SK-N-SH (cell line): ENCODE measurements at regions not wholly inside any gene's neighbourhood (a gene's known extent, or its start where the extent isn't known, plus 50 kb on each side); places are given as distances from the start of the nearest gene placed in this dataset.

Experiments
- CTCF ChIA-PET: fragments of 300-600, 350-600 bp; formaldehyde crosslinking; extraction: SDS; loops from one replicate; lab custom pipeline; 2021; lab: Yijun Ruan, JAX
- POLR2A ChIA-PET: fragments of 350-600 bp; sonication (Branson Sonifier 250); formaldehyde crosslinking; extraction: SDS; loops from one replicate; lab custom pipeline; 2020; ENCODE audit warnings: antibody characterized with exemption, inconsistent platforms; lab: Yijun Ruan, JAX
- DNase-seq: peaks from one replicate; pipeline ENCODE4 v3.0.0; 2012
- H2AFZ ChIP-seq: fragments of 200-600 bp; sonication (generic); 2 replicates; pipeline ENCODE4 v1.8.1; 2016; ENCODE audit warnings: antibody characterized with exemption, mild to moderate bottlenecking, low read depth
- H3F3A ChIP-seq: fragments of 200-600 bp; sonication (generic); replicated peaks from 2 replicates; pipeline ENCODE3; 2016; ENCODE audit warnings: antibody characterized with exemption, mild to moderate bottlenecking; ENCODE audit not compliant: insufficient read depth
- H3K27ac ChIP-seq, 2 experiments: fragments of 200-500 bp in 1 of 2; fragments of 200-600 bp in 1 of 2; sonication (Bioruptor generic) in 1 of 2; sonication (generic), shearing (Covaris generic) in 1 of 2; 2 replicates each; pipeline versions ENCODE4 v1.5.1 to v1.6.1; 2014 to 2016; ENCODE audit warnings: low read depth in 2 of 2, inconsistent platforms in 1 of 2, low read length in 1 of 2, mild to moderate bottlenecking in 1 of 2, mixed read lengths in 1 of 2
- H3K27me3 ChIP-seq: fragments of 200-600 bp; sonication (generic), shearing (Covaris generic); 2 replicates; pipeline ENCODE4 v1.6.1; 2016; ENCODE audit warnings: mixed run types; ENCODE audit not compliant: insufficient read depth
- H3K36me3 ChIP-seq, 2 experiments: fragments of 200-500 bp in 1 of 2; fragments of 200-600 bp in 1 of 2; sonication (Bioruptor generic) in 1 of 2; sonication (generic) in 1 of 2; replicated peaks in 1 of 2; 2 replicates each; pipeline versions ENCODE3 to v1.5.1; 2014 to 2016; ENCODE audit warnings: low read length in 1 of 2, mild to moderate bottlenecking in 1 of 2; ENCODE audit not compliant: insufficient read depth in 2 of 2, control insufficient read depth in 1 of 2
- H3K4me1 ChIP-seq, 2 experiments: fragments of 200-500 bp in 1 of 2; fragments of 200-600 bp in 1 of 2; sonication (Bioruptor generic) in 1 of 2; sonication (generic), shearing (Covaris generic) in 1 of 2; 2 replicates each; pipeline versions ENCODE4 v1.5.1 to v1.6.1; 2014 to 2016; ENCODE audit warnings: low read depth in 1 of 2, low read length in 1 of 2, mixed run types in 1 of 2; ENCODE audit not compliant: insufficient read depth in 2 of 2, control insufficient read depth in 1 of 2
- H3K4me2 ChIP-seq: fragments of 200-600 bp; sonication (generic), shearing (Covaris generic); 2 replicates; pipeline ENCODE4 v1.6.1; 2017; ENCODE audit warnings: mixed run types
- H3K4me3 ChIP-seq, 2 experiments: fragments of 200-500 bp in 1 of 2; fragments of 200-600 bp in 1 of 2; sonication (Bioruptor generic) in 1 of 2; sonication (generic), shearing (Covaris generic) in 1 of 2; 2 replicates each; pipeline versions ENCODE4 v1.5.1 to v1.8.1; 2014 to 2016; ENCODE audit warnings: low read depth in 2 of 2, inconsistent platforms in 1 of 2, low read length in 1 of 2, mild to moderate bottlenecking in 1 of 2, mixed read lengths in 1 of 2, moderate library complexity in 1 of 2
- H3K79me2 ChIP-seq: fragments of 200-600 bp; sonication (generic); 2 replicates; pipeline ENCODE4 v1.8.1; 2017; ENCODE audit warnings: mild to moderate bottlenecking; ENCODE audit not compliant: insufficient read depth
- H3K9ac ChIP-seq: fragments of 200-600 bp; sonication (generic); 2 replicates; pipeline ENCODE4 v1.6.1; 2017; ENCODE audit warnings: mixed run types
- H3K9me2 ChIP-seq: fragments of 200-600 bp; sonication (generic); 2 replicates; pipeline ENCODE4 v1.6.1; 2017; ENCODE audit warnings: mixed run types
- H3K9me3 ChIP-seq: fragments of 200-600 bp; sonication (generic); 2 replicates; pipeline ENCODE4 v1.6.1; 2017; ENCODE audit warnings: mixed run types, mild to moderate bottlenecking, moderate library complexity
- H4K20me1 ChIP-seq: fragments of 200-600 bp; sonication (generic); 2 replicates; pipeline ENCODE4 v1.6.1; 2017; ENCODE audit warnings: mild to moderate bottlenecking, mixed run types; ENCODE audit not compliant: insufficient read depth
- CHD2 ChIP-seq: fragments of 150-350 bp; IDR thresholded peaks from 2 replicates; pipeline ENCODE4 v1.6.1; 2018; ENCODE audit warnings: low read length; ENCODE audit not compliant: partially characterized antibody
- ELF1 ChIP-seq: IDR thresholded peaks from 2 replicates; pipeline ENCODE4 v1.4.0; 2012
- FOXM1 ChIP-seq: IDR thresholded peaks from 2 replicates; pipeline ENCODE4 v1.4.0; 2012; ENCODE audit warnings: low read depth, mild to moderate bottlenecking
- GATA2 ChIP-seq: sonication (generic); formaldehyde crosslinking; IDR thresholded peaks from 2 replicates; pipeline ENCODE4 v1.5.0; 2020; ENCODE audit warnings: mild to moderate bottlenecking, missing genetic modification reagents
- MEF2A ChIP-seq: IDR thresholded peaks from 2 replicates; pipeline ENCODE4 v1.4.0; 2012; ENCODE audit warnings: low read depth, borderline replicate concordance
- NRF1 ChIP-seq: IDR thresholded peaks from 2 replicates; pipeline ENCODE4 v1.6.1; 2012; ENCODE audit warnings: low read depth, mild to moderate bottlenecking, low read length
- POLR2AphosphoS5 ChIP-seq: IDR thresholded peaks from 2 replicates; pipeline ENCODE4 v1.6.1; 2012; ENCODE audit warnings: low read depth, low read length
- RAD21 ChIP-seq: IDR thresholded peaks from 2 replicates; pipeline ENCODE4 v1.6.1; 2012; ENCODE audit warnings: mild to moderate bottlenecking, low read length
- RFX5 ChIP-seq: IDR thresholded peaks from 2 replicates; pipeline ENCODE4 v1.6.1; 2012; ENCODE audit warnings: mild to moderate bottlenecking, improper control_type of control experiment, low read length
- RXRA ChIP-seq: IDR thresholded peaks from 2 replicates; pipeline ENCODE4 v1.4.0; 2012; ENCODE audit warnings: low read depth, mild to moderate bottlenecking, borderline replicate concordance
- TAF1 ChIP-seq: IDR thresholded peaks from 2 replicates; pipeline ENCODE4 v1.6.1; 2012; ENCODE audit warnings: low read depth, mild to moderate bottlenecking, low read length, moderate library complexity, borderline replicate concordance
- YY1 ChIP-seq: IDR thresholded peaks from 2 replicates; pipeline ENCODE4 v1.4.0; 2012; ENCODE audit warnings: low read depth, mild to moderate bottlenecking
- WGBS: methylation state at CpG from one replicate; pipeline ENCODE4 v1.1.6; 2017; ENCODE audit warnings: low lambda C conversion rate; 5-methylcytosine and 5-hydroxymethylcytosine counted together
- TF ChIP-seq, protein P1 (sequence below): IDR thresholded peaks from 2 replicates; pipeline ENCODE4 v1.6.1; 2012; ENCODE audit warnings: mild to moderate bottlenecking, low read depth, low read length, moderate library complexity
- TF ChIP-seq, protein P2 (sequence below): IDR thresholded peaks from 2 replicates; pipeline ENCODE4; 2012
- TF ChIP-seq, protein P3 (sequence below): IDR thresholded peaks from 2 replicates; pipeline ENCODE4 v1.4.0; 2012; ENCODE audit warnings: low read depth, borderline replicate concordance
- TF ChIP-seq, protein P4 (sequence below): fragments of 150-350 bp; IDR thresholded peaks from 2 replicates; pipeline ENCODE4 v1.6.1; 2017; ENCODE audit warnings: antibody characterized with exemption, low read length, low read depth, borderline replicate concordance

DNA sequence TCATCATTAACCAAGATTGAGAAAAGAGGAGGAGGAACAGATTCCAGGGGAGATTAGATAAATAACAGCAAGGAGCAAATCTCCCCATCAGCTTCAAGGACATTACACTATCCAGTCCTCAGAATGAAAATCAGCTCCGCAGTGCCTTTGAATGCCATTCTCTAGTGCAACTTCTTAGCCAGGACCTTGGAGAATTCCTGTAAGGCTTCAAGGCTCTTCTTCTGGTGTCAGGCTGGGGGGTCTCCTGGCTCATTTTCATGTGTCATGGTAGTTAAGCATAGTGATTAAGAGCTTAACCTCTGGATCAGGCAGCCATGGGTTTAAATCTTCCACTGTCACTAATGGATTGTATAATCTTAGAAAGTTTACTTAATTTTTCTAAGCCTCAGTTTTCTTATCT is 137.3 kb upstream of the CCL2 start:
- H3K4me3 ChIP-seq: no peak overlapping the region
- TF ChIP-seq, protein P1, sequence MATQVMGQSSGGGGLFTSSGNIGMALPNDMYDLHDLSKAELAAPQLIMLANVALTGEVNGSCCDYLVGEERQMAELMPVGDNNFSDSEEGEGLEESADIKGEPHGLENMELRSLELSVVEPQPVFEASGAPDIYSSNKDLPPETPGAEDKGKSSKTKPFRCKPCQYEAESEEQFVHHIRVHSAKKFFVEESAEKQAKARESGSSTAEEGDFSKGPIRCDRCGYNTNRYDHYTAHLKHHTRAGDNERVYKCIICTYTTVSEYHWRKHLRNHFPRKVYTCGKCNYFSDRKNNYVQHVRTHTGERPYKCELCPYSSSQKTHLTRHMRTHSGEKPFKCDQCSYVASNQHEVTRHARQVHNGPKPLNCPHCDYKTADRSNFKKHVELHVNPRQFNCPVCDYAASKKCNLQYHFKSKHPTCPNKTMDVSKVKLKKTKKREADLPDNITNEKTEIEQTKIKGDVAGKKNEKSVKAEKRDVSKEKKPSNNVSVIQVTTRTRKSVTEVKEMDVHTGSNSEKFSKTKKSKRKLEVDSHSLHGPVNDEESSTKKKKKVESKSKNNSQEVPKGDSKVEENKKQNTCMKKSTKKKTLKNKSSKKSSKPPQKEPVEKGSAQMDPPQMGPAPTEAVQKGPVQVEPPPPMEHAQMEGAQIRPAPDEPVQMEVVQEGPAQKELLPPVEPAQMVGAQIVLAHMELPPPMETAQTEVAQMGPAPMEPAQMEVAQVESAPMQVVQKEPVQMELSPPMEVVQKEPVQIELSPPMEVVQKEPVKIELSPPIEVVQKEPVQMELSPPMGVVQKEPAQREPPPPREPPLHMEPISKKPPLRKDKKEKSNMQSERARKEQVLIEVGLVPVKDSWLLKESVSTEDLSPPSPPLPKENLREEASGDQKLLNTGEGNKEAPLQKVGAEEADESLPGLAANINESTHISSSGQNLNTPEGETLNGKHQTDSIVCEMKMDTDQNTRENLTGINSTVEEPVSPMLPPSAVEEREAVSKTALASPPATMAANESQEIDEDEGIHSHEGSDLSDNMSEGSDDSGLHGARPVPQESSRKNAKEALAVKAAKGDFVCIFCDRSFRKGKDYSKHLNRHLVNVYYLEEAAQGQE: no peak
- TF ChIP-seq ELF1 (no peak), FOXM1 (no peak), RXRA (no peak), RFX5 (no peak), GATA2 (no peak), TAF1 (no peak), MEF2A (no peak), CHD2 (no peak)
- TF ChIP-seq, protein P2, sequence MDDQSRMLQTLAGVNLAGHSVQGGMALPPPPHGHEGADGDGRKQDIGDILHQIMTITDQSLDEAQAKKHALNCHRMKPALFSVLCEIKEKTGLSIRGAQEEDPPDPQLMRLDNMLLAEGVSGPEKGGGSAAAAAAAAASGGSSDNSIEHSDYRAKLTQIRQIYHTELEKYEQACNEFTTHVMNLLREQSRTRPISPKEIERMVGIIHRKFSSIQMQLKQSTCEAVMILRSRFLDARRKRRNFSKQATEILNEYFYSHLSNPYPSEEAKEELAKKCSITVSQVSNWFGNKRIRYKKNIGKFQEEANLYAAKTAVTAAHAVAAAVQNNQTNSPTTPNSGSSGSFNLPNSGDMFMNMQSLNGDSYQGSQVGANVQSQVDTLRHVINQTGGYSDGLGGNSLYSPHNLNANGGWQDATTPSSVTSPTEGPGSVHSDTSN: no peak
- TF ChIP-seq, protein P3, sequence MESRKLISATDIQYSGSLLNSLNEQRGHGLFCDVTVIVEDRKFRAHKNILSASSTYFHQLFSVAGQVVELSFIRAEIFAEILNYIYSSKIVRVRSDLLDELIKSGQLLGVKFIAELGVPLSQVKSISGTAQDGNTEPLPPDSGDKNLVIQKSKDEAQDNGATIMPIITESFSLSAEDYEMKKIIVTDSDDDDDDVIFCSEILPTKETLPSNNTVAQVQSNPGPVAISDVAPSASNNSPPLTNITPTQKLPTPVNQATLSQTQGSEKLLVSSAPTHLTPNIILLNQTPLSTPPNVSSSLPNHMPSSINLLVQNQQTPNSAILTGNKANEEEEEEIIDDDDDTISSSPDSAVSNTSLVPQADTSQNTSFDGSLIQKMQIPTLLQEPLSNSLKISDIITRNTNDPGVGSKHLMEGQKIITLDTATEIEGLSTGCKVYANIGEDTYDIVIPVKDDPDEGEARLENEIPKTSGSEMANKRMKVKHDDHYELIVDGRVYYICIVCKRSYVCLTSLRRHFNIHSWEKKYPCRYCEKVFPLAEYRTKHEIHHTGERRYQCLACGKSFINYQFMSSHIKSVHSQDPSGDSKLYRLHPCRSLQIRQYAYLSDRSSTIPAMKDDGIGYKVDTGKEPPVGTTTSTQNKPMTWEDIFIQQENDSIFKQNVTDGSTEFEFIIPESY: no peak
- peaks cover 0 to 4% of the 10 kb centered on the region in 2 experiments; a peak in 1 of 4 replicates for H3K4me1 ChIP-seq
- no peaks in the 10 kb centered on the region for H3K36me3 ChIP-seq
- no peak overlapping the region for H3K27ac ChIP-seq
- no peaks in the 10 kb centered on the region for H3K9me3 ChIP-seq
- H3F3A ChIP-seq: no peaks in the 10 kb centered on the region
- H3K27me3 ChIP-seq: no peaks in the 10 kb centered on the region
- CTCF ChIA-PET: interaction anchor here (3.0 kb wide), 1 partner anchor 29 kb away, joined by 10 read pairs; no protein-coding TSS in a partner anchor
- no peak overlapping the region for H3K4me2 ChIP-seq
- H4K20me1 ChIP-seq: no peaks in the 10 kb centered on the region
- no peak overlapping the region for H3K9ac ChIP-seq
- POLR2A ChIA-PET: no interaction called here
- H3K79me2 ChIP-seq: no peaks in the 10 kb centered on the region
- H3K9me2 ChIP-seq: no peaks in the 10 kb centered on the region
- no peak overlapping the region for H2AFZ ChIP-seq
- no peak for DNase-seq
- 58% methylated on average over 1 of the region's 1 CpG for WGBS

DNA sequence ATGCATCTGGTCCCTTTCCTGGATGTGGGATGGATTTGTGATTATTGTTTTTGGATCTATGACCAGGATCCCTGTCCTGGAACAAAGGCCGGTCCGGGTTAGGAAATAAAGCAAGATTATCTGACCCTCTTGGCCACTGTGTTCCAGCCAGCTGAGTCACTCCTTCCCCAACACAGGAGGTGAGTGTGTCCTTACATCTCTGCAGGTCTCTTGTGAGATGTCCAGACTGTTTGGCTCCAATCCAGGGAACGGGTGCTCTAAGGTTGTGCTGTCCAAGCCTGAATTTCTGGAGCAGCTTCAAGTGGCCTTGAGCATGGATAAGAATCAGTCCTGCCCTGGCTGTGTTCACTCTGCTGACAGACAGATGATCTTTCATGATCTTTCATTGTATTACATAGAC is 136.5 kb upstream of the CCL2 start:
- Histone ChIP-seq H3K9ac (no peak overlapping the region), H3K4me2 (no peak overlapping the region), H3K4me3 (no peak overlapping the region), H3K9me3 (no peaks in the 10 kb centered on the region), H3K27me3 (no peaks in the 10 kb centered on the region), H3K9me2 (no peaks in the 10 kb centered on the region), H3K36me3 (no peaks in the 10 kb centered on the region), H3K27ac (no peak overlapping the region), H3K79me2 (no peaks in the 10 kb centered on the region), H2AFZ (no peak overlapping the region), H3K4me1 (peaks cover 0 to 4% of the 10 kb centered on the region in 2 experiments; a peak in 1 of 4 replicates), H4K20me1 (no peaks in the 10 kb centered on the region), H3F3A (no peaks in the 10 kb centered on the region)
- CTCF ChIA-PET: interaction anchor here (1.5 to 3.0 kb wide), 2 partner anchors 28 to 339 kb away, joined by 5 to 10 read pairs; no protein-coding TSS in a partner anchor
- no peak for DNase-seq
- 0% methylated on average over 1 of the region's 3 CpGs for WGBS
- POLR2A ChIA-PET: no interaction called here
- no peak for TF ChIP-seq RAD21
- no peak for TF ChIP-seq NRF1
- TF ChIP-seq, protein P3: no peak
- no peak for TF ChIP-seq RXRA
- TF ChIP-seq, protein P4, sequence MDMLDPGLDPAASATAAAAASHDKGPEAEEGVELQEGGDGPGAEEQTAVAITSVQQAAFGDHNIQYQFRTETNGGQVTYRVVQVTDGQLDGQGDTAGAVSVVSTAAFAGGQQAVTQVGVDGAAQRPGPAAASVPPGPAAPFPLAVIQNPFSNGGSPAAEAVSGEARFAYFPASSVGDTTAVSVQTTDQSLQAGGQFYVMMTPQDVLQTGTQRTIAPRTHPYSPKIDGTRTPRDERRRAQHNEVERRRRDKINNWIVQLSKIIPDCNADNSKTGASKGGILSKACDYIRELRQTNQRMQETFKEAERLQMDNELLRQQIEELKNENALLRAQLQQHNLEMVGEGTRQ: no peak
- TF ChIP-seq, protein P2: no peak
- TF ChIP-seq TAF1: no peak
- TF ChIP-seq POLR2AphosphoS5: no peak
- TF ChIP-seq YY1: no peak
